ENCODE measurements at regions not wholly inside any gene's neighbourhood (a gene's known extent, or its start where the extent isn't known, plus 50 kb on each side); places are given as distances from the start of the nearest gene placed in this dataset.

DNA sequence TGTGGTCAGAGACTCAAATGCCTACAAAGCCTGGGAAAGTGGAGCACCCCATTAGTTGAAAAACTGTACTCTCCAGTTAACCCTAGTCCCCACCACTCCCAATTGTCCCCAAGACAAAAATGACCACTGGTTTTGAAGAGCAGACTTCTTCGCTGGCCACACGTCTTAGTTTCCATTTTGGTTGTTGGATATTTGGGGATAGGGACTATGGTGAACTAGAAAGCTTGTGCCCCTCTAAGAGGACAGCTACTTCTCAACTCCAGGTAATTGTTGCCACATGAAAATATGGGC is 109.4 kb upstream of the SPRY4 start:
- no peak for DNase-seq (ENCODE audit: low read depth in 2 of 2)

DNA sequence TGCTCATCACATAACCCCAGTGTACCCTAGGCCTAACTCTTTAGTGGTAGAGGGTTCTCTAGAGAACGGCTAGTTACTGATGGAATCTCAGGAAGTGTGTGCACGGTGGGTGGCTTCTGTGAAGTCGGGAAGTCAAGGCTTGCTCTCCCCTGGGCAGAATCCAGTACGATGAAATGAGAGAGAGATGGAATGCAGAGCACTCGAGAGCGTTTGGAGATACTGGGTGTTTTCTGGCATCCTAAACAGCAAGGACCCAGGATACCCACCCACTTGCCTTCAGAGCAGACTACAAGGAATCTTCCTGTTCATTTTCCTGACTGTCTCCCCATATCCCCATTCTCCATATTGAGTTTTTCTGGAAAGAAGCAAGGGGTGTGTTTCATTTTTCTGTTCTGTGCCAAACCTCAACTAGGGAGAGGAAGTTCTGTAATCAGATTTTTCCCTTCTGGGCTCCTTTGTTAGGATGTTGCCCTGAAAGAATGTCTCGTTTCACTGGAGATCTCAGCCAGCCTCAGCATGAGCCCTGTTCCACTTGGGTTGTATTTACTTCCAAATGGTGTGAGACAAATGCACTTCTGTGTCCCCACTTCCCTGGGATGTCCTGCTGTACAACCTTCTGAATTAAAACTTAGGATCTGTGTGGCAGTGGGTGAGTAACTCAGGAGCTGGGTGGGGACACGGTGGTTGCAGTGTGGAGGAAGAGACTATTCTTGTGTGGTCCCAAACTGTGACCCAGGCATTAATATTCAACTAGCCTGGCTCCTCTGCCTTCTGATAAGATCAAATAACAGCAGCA is 108.9 kb upstream of the SPRY4 start:
- DNase-seq (ENCODE audit: low read depth in 2 of 2), result no peak

DNA sequence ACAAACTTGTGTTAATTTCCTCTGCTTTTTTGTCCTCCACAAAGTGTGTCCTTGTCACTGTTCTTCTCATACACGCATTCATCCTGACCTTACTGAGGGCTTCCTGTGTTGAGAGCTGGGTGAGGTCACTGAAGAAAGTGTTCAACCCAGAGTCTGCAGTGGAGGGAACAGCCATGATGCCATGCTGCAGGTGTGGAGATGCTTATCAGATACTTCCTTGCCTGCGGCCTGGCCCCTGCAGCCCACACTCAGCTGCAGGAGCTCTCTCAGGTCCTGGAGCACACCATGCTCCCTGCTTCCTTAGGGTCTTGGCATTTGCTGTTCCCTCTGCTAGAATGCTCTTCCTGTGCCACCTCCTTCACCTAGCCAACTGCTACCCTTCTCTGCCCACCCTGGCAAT is 108.1 kb upstream of the SPRY4 start:
- DNase-seq (ENCODE audit: low read depth in 2 of 2), result peak in 1 of 2 donors; percentile 15

DNA sequence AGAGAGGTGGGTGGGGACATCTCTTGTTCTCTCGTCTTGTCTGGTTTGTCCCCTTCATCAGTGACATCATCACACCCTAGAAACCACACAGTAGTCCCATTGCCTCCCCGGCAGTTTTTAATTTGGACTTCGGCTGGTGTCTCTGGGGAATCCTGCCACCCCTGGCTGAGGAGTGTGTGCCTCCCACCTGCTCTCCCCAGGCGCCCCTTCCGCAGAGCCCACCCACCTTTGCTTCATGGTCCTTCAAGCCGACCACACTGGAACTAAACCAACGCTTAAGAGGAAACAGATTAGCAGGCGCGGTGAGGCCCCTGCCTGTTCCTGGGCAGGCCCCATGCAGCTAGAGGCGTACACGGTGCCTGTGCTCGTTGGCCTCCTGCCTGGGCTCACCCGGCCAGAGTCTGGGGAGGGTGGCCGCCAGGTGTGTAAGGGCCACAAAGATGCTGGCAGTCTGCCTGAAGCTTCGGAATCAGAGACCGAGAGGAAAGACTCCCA is 107.6 kb upstream of the SPRY4 start:
- DNase-seq (ENCODE audit: low read depth in 2 of 2), result peak in 1 of 2 donors; percentile 9

DNA sequence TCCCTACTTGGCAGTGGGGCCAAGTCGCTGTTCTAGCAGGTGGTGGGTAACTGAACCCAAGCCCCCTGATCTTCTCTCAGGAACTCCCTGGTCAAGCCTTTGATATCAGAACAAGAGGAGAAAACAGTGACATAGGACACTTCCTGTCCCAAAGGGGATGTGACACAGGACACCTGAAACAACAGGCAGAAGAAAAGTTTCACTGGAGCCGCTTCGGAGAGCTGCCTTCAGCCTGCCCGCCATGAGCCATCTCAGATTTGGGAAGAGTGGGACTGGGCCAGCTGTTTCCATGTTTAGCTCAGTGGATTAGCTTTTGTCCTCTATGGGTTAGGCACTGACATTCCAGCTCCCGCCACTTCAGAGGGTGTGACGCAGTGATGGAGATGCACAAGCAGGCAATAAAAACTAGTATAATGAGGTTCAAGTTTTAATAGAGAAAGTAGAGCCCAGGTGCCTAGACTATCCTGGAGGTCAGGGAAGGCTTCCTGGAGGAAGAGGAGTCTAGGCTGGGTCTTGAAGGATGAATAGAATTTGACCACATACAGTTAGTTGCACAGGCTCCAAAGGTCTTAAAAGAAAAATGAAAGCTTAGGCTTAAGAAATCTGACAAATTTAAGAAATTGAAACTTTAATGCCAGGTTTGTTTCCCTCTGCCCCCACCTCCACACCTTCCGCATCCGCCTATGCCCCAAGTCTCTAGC is 104.1 kb upstream of the SPRY4 start:
- DNase-seq (ENCODE audit: low read depth in 2 of 2), result no peak

DNA sequence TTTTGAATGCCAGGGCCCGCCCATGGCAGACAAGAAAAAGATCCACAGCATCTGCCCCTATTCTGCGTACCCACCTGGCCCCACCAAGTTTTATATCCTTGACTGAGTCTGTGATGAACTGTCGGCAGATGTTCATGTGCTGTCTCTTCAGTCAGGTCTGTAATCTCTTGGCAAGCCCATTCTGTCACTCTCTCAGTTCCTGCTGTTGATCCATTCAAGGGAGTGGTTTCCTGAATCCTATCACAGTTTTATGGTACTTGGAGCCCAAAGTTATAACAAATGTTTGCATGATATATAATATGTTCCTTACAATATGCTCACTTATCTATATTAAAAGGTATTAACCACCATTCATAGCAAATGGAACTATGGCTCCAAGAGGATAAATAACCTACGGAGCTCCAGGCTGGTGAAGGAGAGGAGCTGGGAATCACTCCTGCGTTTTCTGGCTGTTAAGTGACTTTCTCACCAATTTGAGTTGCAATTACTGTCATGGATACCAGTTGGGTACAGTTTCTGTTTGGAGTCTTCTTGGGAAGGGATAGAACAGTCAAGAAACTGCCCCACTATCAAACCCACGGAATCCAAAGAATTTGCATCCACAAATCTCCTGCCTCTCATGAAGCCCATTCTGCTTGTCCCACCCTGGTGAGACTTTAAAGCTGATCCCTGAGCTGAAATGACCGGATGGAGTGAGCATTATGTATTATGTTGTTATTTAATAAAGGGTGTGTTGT is 103.4 kb upstream of the SPRY4 start:
- no peak for DNase-seq (ENCODE audit: low read depth in 2 of 2)

DNA sequence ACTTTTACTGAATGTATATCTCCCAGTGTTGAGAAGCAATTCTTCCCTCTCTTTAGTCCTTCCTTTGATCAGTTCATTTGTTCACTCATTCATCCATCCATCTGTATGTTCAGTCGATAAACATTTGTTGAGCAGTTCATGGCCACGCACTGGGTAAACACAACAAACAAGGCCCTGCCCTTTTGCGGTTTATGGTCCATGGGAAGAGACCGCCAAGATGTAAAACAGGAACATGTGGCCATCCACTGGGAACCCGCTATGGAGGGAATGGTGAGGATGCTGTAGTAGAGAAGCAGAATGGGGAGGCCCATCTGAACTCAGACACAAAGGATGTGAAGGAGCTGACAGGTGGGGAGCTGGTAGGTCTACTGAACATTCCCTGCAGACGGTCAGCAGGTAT is 102.7 kb upstream of the SPRY4 start:
- no peak for DNase-seq (ENCODE audit: low read depth in 2 of 2)

DNA sequence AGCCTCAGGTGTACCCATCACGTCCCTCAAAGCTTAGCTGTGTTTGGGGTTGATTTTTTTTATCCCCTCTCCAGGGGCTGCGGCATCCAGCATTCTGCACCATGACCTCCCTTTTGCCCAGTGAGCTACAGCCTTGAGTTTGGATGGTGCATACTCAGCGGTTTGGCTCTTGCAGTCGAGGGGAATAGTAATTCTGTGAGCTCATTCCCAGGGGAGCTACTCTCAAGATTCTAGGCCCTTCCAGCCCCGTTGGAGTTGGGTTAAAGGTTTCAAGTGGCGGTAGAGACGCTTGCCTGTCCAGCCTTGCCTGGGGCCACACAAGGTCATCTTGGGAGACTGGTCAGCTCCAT is 102.2 kb upstream of the SPRY4 start:
- no peak for DNase-seq (ENCODE audit: low read depth in 2 of 2)

DNA sequence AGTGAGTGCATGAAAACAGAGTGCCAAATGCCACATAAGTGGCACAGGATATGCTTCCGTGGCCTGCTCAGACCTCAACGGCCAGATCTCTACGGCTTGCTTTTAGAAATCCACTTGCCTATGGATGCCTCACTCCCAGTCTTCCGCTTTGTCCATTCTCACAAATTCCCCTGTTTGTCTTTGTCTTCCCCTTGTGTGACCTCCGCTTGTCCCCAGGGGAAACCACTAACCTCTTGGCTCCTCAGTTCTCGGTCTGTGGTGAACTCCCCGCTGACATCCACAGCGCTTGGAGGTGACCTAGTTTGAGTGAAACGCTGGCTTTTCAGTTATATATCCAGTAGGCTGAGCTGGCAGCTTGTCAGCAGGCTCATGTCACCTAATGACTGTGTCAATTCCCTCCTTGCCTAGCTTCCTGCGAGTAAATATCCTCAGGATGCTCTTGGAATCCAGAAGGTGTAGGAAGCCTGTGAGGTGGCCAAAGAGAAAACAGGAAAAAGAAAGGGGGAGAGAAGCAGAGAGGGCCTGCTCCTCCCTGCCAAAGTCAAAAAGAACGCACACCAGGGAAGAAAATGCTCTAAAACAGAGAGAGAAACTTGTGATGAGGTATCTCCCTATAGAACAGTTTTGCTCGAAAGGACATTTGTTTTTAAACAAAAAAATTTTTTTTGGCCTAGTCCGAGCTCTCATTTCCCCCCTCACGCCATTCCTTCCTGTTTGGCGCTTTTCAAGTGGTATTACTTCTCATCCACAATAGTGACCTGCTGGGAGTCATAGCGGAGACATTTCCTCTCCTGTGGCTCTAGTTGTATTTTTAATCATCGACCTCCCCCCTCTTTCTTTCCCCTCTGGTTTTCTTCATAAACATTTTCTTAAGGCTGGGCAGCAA is 101.6 kb upstream of the SPRY4 start:
- DNase-seq (ENCODE audit: low read depth in 2 of 2), result peak in 1 of 2 donors; percentile 16

DNA sequence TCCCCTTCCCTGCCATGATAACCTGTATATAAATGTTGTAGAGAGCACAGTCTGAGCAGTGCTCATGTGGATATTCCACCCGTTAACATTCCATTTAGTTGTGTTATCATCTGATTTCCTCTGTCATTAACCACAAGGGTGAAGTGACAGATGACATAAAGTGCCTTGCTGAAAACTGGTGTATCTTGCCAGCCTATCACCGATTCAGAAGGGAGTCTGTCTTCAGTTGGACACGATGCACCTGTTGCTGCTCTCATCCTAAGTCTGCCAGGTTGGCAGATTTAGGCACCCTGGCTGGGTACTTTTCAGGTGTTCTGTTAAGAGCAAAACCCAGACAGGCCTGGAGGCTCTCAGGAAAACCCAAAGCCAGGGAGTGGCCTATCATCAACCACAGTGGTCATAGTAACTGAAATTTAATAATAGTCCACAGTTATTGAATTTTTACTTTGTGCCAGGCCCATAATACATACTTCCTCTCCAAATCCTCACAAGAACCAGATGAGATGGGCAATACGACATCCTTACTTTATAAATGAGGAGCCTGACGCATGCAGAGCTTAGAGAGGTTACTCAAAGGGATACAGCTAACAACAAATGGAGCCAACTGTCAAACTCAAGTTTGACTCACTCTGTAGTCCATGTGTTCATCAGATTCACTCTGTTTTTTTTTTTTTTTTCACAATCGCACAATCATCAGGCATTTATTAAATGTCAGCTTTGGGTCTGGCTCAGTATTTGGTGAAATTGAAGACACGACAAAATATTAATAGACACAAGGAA is 100.7 kb upstream of the SPRY4 start:
- DNase-seq (ENCODE audit: low read depth in 2 of 2), result no peak

DNA sequence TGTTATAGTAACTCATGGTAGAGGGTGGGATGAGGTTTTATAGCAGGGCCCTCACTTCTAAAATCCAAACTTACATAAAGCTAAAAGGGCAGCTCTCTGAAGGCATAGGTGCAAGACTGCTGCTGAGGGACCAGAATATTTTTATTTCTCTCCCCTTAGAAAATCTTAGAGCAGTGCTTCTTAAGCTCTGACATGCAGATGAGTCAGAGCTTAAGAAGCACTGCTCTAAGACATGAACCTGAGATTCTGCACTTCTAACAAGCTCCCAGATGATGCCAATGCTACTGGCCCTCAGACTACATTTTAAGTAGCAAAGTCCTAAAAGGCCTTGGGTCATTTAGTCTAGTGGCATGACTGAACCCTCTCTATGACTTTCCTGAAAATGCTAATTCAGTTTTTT is 97.6 kb upstream of the SPRY4 start:
- no peak for DNase-seq (ENCODE audit: low read depth in 2 of 2)

DNA sequence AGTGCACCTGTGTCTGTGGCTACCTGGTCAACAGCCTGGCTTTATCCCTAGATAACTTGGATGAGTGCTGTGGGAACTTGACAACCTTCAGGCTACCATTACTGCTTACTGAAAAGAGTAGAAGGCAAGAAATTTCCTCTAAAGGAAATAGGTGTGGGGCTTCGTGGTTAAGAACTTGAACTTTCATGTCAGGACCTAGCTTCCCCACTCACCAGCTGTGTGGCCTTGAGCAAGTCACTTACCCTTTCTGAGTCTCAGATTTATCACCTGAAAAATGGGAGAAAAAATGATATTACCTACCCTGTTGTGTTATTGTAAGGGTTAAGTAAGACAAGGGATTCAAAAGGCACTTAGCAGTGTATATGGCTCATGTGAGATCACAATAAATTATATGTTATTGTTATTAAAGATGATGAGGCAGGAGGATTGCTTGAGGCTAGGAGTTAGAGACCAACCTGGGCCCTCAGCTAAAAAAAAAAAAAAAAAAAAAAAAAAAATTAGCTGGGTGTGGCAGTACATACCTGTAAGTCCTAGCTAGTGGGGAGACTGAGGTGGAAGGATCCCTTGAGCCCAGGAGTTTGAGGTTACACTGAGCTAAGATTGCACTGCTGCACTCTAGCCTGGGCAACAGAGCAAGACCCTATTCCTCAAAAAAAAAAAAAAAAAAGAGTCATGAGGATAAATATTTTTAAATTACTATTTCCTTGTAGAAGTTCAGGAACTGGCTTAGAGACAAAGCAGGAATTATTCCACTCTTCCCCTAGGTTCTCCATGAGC is 97.0 kb upstream of the SPRY4 start:
- no peak for DNase-seq (ENCODE audit: low read depth in 2 of 2)

DNA sequence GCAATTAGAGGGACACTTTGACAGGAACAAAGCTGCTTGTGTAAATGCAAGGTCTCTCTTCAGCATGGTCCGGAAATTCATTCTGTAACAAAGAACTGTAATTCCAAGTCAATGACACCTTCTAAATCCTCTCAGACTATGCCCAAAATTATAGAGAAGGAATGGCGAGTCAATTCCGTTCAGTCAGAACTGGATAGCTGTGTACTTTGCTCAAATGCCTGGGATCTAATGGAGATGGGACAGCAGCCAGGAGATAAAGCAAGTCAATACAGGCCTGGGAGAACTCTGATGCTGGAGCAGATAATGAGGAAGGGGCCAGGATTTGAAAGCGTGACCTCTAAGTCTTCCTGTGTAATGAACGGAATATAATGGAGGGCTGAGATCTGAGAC is 96.4 kb upstream of the SPRY4 start:
- DNase-seq (ENCODE audit: low read depth in 2 of 2), result no peak

DNA sequence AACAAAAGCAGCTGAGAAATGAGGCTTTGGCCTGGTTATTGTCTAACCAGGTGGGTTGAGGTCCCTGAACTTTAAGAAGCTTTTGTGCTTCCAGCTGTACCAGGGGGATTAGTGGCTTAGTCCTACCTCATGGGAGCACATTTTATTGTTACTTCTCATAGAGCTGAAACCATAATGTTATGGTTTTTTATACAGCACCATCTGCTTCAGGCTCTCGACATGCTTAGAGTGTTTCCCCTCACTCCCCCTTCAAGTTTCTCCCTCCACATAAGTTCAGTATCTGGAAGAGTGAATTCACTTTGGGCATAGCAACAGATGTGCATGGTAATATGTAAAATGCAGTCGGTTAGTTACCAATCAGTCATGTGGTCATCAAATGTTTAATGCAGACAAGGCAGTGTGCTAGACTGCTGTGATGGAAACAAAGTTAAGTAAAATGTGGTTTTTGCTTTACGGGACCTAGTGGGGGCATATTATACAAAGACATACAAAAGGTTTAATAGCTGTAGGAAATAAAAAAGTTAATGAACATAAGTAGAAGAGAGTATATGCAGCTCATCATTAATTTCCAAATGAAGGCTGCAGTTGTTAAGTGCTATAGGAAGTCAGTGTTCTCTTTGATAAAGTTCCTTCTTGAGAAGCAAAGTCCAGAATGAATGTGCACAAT is 95.9 kb upstream of the SPRY4 start:
- no peak for DNase-seq (ENCODE audit: low read depth in 2 of 2)

DNA sequence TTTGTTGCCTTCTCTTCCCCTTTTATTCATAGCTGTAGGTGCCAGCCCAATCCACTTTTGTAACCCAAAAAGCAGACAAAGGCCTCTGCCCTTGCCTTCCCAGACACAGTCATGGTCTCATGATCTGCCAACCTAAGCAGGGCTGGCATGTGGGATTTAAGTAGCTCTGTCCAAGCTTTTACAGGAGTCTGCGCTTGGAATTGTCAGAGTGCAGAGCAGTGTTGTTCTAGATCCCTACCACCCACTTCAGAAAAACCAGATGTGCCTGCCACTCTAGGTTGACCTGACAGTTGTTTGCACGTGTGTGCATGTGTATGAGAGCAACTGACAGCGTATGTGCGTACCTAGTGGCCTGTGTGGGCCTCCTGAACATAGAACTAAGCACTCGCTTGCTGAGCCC is 87.8 kb upstream of the SPRY4 start:
- DNase-seq (ENCODE audit: low read depth in 2 of 2), result no peak

DNA sequence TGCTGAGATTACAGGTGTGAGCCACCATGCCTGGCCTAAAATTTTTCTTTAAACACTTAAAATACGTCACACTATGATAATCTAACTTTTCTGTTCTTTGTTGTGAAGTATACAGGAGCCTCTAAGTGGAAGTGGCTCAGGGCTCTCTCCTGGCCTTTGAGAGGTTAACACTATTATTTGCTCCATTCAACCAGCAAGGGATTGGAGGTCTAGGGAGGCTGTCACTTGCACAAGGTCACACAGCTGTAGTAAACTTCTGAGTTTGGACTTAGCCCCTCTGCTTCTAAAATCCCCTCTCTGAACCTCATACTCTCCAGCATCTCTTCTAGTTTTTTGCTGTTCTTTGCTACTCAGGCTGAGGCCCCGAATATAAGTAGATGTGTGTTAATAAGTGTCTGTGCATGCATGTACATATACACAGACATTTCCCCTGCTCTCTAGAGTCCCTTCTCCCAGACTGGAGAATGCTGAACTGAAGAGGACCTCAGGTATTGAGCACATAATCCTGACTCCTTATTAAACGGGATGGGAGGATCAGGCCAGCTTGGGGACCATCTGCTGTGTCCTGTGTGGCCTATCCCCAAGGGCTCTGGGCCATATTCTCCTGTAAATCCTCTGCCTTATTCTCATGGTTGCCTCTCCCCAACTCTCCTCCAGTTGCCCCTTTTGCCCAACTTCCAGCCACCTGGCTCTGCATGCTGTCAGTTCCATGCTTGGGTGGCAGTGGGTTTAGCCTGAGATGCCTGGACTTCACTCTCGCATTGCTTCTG is 87.0 kb upstream of the SPRY4 start:
- no peak for DNase-seq (ENCODE audit: low read depth in 2 of 2)

DNA sequence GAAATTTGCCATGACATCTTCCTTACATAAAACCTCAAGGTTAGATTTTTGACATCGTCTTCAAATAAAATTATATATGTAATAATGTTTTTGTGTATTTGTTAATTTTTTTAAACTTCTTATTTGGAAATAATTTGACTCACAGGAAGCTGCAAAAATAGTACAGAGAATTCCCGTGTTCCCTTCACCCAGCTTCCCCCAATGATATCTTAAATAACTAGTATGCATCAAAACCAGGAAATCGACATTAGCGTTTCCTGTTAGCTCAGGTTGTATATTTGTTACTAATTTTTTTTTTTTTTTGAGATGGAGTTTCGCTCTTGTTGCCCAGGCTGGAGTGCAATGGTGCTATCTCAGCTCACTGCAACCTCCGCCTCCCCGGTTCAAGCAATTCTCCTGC is 86.3 kb upstream of the SPRY4 start:
- no peak for DNase-seq (ENCODE audit: low read depth in 2 of 2)

DNA sequence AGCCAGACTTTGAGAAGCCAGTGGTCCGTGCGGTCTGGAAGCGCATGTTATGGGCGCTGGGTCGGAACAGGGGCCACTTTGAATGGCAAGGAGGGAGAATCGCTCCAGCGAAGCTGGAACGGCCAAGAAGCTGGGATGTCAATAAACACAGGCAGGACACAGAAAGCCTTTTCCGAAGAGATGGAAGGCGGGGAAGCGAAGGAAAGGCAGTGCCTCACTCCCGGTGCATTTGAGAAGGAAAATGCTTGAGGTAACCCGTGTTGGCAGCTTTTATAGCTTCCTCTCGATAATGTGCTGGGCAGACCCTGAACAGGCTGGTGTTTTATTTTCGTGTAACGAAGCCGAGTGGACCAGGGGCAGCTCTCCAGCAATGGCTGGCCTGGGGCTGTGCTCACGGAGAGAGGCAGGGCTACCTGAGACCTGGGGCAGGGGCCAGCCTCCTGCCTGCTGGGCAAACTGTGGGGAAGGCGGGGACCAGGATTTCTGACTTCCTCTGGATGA is 84.2 kb upstream of the SPRY4 start:
- no peak for DNase-seq (ENCODE audit: low read depth in 2 of 2)

DNA sequence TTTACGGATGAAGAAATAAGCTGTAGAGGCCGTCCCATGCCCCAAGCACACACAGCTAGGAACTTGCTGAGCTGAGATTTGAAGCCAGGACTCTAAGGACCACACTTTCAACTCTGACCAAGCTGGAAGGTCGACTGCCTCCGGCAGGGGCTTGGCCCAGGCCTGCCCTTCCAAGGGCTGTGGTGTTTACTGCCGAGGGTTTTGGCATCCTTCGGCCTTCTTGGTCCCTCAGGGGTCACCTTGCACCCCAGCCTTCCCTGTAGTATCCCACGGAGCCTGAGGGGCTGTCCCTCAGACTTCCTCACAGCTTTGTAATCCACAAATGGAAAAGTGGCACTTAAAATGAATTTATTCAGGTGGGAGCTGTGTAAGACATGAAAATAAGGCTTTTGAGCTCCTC is 83.7 kb upstream of the SPRY4 start:
- no peak for DNase-seq (ENCODE audit: low read depth in 2 of 2)
